Testis (tissue), 2 donors: ENCODE measurements at regions not wholly inside any gene's neighbourhood (a gene's known extent, or its start where the extent isn't known, plus 50 kb on each side); places are given as distances from the start of the nearest gene placed in this dataset.

Experiments used
- DNase-seq: peaks from one replicate; pipeline ENCODE4 v3.0.0-alpha.2; 2019
- H3K27ac ChIP-seq, 2 donors: fragments of 200-600 bp; sonication (generic); one replicate each; pipeline ENCODE4 v1.5.1; 2019
- H3K27me3 ChIP-seq: fragments of 200-600 bp; sonication (generic); one replicate; pipeline ENCODE4 v1.5.1; 2019
- H3K36me3 ChIP-seq: fragments of 200-600 bp; sonication (generic); one replicate; pipeline ENCODE4 v1.5.1; 2017; ENCODE audit warnings: low read depth; ENCODE audit errors: missing control alignments
- H3K4me1 ChIP-seq: fragments of 200-600 bp; sonication (generic); one replicate; pipeline ENCODE4 v1.5.1; 2019
- H3K4me3 ChIP-seq, 2 donors: fragments of 200-600 bp; sonication (generic); one replicate each; pipeline ENCODE4 v1.5.1; 2017 to 2019
- H3K9me3 ChIP-seq: fragments of 200-600 bp; sonication (generic); one replicate; pipeline ENCODE4 v1.5.1; 2017
- POLR2A ChIP-seq: fragments of 450-650 bp; IDR thresholded peaks from one replicate; pipeline ENCODE4 v1.6.1; 2017; ENCODE audit warnings: antibody characterized with exemption, mild to moderate bottlenecking, moderate library complexity
- WGBS, 2 donors: methylation state at CpG; one replicate each; pipeline ENCODE4 v1.1.5; 2018; 5-methylcytosine and 5-hydroxymethylcytosine counted together
- intact Hi-C: fragments of 100-400 bp; cut with DNase I; formaldehyde crosslinking; loops from one replicate; pipeline ENCODE4 v1.15.1; 2023; ENCODE audit warnings: low total_unique reads
- TF ChIP-seq, protein P1 (sequence below), 3 experiments: fragments of 450-650 bp in 2 of 3; fragments of 200-600 bp in 1 of 3; sonication (generic) in 1 of 3; IDR thresholded peaks; one replicate each; pipeline ENCODE4 v1.5.1; 2016 to 2019; ENCODE audit warnings: antibody characterized with exemption in 3 of 3, mild to moderate bottlenecking in 2 of 3, moderate library complexity in 1 of 3

DNA sequence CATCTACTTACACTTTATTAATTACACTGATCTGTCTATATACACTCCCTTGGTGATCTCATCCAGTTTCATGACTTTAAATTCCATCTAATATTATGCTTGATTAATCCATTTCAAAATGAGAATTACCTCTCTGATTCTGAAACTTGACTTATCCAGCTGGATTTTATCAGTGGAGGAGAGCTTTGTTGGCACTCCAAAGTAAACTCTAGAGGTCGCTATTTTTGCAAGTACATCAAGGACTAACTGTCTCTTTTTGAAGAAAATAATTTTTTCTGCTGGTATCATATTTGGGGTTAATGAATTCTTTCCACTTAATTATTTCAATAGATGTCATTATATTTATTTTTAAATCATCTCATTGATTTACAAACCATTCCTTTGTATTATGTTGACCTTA lies 630.3 kb upstream of the MAN1A1 start:
- no peak for DNase-seq
- Histone ChIP-seq H3K4me1 (no peaks in the 10 kb centered on the region), H3K27me3 (no peaks in the 10 kb centered on the region), H3K27ac (no peak overlapping the region), H3K9me3 (no peaks in the 10 kb centered on the region), H3K36me3 (no peaks in the 10 kb centered on the region), H3K4me3 (no peak overlapping the region)
- intact Hi-C loops, result no loop called here
- TF ChIP-seq POLR2A, result no peak
- TF ChIP-seq, protein P1, sequence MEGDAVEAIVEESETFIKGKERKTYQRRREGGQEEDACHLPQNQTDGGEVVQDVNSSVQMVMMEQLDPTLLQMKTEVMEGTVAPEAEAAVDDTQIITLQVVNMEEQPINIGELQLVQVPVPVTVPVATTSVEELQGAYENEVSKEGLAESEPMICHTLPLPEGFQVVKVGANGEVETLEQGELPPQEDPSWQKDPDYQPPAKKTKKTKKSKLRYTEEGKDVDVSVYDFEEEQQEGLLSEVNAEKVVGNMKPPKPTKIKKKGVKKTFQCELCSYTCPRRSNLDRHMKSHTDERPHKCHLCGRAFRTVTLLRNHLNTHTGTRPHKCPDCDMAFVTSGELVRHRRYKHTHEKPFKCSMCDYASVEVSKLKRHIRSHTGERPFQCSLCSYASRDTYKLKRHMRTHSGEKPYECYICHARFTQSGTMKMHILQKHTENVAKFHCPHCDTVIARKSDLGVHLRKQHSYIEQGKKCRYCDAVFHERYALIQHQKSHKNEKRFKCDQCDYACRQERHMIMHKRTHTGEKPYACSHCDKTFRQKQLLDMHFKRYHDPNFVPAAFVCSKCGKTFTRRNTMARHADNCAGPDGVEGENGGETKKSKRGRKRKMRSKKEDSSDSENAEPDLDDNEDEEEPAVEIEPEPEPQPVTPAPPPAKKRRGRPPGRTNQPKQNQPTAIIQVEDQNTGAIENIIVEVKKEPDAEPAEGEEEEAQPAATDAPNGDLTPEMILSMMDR (IDR thresholded peaks at IDR 0.05), result peak in 1 of 3 experiments; percentile 38
- 23 to 44% methylated on average over 1 of the region's 1 CpG for WGBS, 2 donors

DNA sequence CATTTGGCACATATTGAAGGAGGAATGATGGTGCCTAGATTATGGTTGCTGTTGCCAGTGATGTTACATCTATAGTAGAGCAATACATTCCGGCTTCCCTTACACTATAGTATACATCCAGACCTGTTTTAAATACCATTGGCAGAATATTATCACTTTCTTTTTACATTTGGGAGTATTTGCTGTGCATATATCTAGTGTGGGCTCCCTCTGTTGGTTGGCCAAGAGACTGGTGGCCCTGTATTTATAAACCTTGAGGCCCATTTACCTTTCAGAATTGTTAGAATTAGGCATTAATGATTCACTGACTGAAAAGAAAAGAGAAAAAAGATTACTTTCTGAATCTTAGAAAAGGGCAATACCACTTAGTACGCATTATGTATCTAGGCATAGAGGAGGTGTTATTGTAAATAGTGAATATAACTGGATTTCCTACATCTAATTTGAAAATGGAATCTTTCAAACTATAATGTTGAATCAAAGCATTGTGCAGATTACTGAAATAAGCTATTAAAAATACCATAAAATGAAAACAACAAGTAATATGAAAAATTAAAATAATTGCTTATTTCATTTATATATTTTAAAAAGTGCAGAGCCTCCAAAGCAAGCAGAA lies 628.8 kb upstream of the MAN1A1 start:
- 91% methylated on average over 2 of the region's 2 CpGs for WGBS, 2 donors
- Histone ChIP-seq H3K36me3 (no peaks in the 10 kb centered on the region), H3K9me3 (no peaks in the 10 kb centered on the region), H3K4me3 (no peak overlapping the region), H3K27me3 (no peaks in the 10 kb centered on the region), H3K27ac (no peak overlapping the region), H3K4me1 (no peaks in the 10 kb centered on the region)
- TF ChIP-seq, protein P1 (IDR thresholded peaks at IDR 0.05), result peak in 2 of 3 experiments; percentile 3 to 25
- no peak for TF ChIP-seq POLR2A
- intact Hi-C loops, result no loop called here
- DNase-seq, result peak; percentile 40

DNA sequence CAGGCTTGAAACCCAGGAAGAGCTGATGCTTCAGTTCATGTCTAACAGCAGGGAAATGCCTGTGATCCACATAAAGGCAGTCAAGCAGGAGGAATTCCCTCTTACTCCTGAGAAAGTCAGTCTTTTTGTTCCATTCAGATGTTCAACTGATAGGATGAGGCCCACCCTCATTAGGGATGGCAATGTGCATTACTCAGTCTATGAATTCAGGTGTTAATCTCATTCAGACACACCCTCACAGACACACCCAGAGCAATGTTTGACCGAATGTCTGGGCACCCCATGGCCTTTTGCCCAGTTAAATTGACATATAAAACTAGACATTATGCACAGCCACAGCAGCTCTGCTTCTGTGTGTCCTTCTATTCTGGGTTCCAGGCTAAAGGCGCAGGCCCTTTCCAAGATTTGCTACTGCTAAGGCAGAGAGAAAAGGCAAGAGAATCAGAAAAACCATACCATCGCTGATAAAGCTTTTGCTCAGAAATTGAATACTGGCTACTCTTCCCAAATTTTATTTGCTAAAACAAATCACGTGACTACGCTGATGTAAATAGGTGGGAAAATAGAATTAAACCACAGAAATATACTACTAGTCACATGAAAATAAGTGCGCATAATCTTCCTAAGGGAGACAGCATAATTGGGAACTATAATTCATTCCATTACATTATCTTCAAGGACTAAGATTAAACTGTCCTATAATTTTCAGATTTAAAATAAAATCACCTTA lies 625.0 kb upstream of the MAN1A1 start:
- Histone ChIP-seq H3K27ac (no peak overlapping the region), H3K4me3 (no peak overlapping the region), H3K9me3 (no peaks in the 10 kb centered on the region), H3K27me3 (no peaks in the 10 kb centered on the region), H3K4me1 (no peaks in the 10 kb centered on the region), H3K36me3 (no peaks in the 10 kb centered on the region)
- intact Hi-C loops, result no loop called here
- TF ChIP-seq, protein P1 (IDR thresholded peaks at IDR 0.05), result no peak
- WGBS, 2 donors, result 90 to 93% methylated on average over 6 of the region's 6 CpGs
- DNase-seq, result no peak

DNA sequence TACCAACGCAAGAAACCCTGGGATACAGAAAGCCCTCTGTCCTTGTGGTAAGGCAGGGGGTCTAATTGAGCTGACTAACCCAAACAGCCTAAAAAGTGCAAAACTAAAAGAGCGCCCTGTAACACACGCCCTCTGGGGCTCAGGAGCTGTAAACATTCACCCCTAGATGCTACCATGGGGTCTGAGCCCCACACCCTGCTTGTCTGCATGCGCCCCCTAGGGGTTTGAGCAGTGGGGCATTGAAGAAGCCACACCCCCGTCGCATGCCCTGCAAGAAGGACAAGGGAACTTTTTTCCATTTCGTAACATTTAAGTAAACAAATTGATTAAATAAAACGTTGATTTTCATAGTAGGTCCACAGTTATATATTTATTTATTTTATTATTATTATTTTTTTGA lies 616.9 kb upstream of the MAN1A1 start:
- H3K9me3 ChIP-seq, result no peaks in the 10 kb centered on the region
- 41 to 65% methylated on average over 7 to 8 of the region's 8 CpGs for WGBS, 2 donors
- TF ChIP-seq, protein P1 (IDR thresholded peaks at IDR 0.05), result no peak
- no peak for TF ChIP-seq POLR2A
- no peaks in the 10 kb centered on the region for H3K36me3 ChIP-seq
- peak; percentile 55 for DNase-seq
- no peak overlapping the region for H3K27ac ChIP-seq
- peak overlapping the region; percentile 12 to 27 for H3K4me3 ChIP-seq
- intact Hi-C loops, result no loop called here
- H3K27me3 ChIP-seq, result no peaks in the 10 kb centered on the region
- no peaks in the 10 kb centered on the region for H3K4me1 ChIP-seq

DNA sequence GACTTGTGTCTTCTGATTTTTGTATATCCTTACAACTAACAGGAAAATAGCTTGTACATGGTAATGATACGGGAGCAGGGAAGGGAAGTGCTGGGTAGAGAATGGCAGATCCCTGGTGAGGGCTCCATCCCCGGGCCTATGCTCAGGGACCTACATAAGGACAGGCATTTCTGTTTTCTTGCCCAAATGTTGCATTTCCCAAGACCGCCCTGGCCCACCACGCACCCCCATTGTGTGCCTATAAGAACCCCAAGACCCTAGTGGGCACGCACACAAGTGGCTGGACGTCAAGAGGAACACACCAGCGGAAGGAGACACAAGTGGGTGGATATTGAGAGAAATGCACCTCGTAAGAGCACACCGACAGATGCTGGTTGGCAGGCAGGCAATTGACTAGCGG lies 616.3 kb upstream of the MAN1A1 start:
- TF ChIP-seq POLR2A, result no peak
- Histone ChIP-seq H3K9me3 (no peaks in the 10 kb centered on the region), H3K4me3 (peak overlapping the region; percentile 12 to 27), H3K27ac (no peak overlapping the region), H3K27me3 (no peaks in the 10 kb centered on the region), H3K4me1 (no peaks in the 10 kb centered on the region), H3K36me3 (no peaks in the 10 kb centered on the region)
- WGBS, 2 donors, result 62 to 74% methylated on average over 10 of the region's 10 CpGs
- DNase-seq, result no peak
- intact Hi-C loops, result no loop called here
